ENCODE measurements at regions not wholly inside any gene's neighbourhood (a gene's known extent, or its start where the extent isn't known, plus 50 kb on each side); places are given as distances from the start of the nearest gene placed in this dataset.

DNA sequence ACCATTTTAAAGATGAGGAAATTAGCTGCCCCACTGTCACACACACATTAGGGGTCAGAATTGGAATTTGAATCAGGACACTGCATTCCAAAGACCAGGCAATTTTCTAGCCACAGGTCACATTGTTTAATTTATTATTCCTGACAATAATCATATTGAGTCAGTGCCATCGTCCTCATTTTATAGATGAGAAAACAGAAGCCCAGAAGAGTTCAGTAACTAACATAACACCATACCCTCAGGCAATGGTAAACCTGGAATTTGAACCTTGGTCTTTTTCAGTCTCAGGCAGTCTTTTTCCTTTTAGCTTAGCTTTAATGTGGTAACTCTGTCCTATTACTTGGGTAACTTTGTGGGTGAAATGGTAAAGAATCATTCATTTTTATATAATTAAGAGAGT, 330.3 kb upstream of the SYT1 start:
- TF ChIP-seq EZH2 (IDR thresholded peaks at IDR 0.05; ENCODE audit: low read length, unreplicated experiment): no peak
- TF ChIP-seq, protein P1, sequence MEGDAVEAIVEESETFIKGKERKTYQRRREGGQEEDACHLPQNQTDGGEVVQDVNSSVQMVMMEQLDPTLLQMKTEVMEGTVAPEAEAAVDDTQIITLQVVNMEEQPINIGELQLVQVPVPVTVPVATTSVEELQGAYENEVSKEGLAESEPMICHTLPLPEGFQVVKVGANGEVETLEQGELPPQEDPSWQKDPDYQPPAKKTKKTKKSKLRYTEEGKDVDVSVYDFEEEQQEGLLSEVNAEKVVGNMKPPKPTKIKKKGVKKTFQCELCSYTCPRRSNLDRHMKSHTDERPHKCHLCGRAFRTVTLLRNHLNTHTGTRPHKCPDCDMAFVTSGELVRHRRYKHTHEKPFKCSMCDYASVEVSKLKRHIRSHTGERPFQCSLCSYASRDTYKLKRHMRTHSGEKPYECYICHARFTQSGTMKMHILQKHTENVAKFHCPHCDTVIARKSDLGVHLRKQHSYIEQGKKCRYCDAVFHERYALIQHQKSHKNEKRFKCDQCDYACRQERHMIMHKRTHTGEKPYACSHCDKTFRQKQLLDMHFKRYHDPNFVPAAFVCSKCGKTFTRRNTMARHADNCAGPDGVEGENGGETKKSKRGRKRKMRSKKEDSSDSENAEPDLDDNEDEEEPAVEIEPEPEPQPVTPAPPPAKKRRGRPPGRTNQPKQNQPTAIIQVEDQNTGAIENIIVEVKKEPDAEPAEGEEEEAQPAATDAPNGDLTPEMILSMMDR (conservative IDR thresholded peaks at IDR 0.05; ENCODE audit: low read depth, low read length): no peak
